PC-3 (cell line): ENCODE measurements at regions not wholly inside any gene's neighbourhood (a gene's known extent, or its start where the extent isn't known, plus 50 kb on each side); places are given as distances from the start of the nearest gene placed in this dataset.
"Not testable (repeated sequence)": the region's sequence is repeated elsewhere in the genome, so short reads cannot be mapped to it uniquely, and the experiment has no call there.

Experiments used
- ATAC-seq: fragments of 200-7000 bp; cut with Tn5 transposase; 2 replicates; pipeline ENCODE4 v1.9.1; 2020; ENCODE audit warnings: mild to moderate bottlenecking, moderate library complexity
- BruUV-seq: library from RNA; stranded (reverse); fragments of 400-500 nt; replicated peaks from 2 replicates; lab custom pipeline; 2021; lab: Mats Ljungman, UMichigan
- CTCF ChIA-PET: fragments of 300-600 bp; sonication (Branson Sonifier 250); formaldehyde crosslinking; loops from one replicate; lab custom pipeline; 2022; ENCODE audit warnings: antibody characterized with exemption; lab: Charles Lee
- POLR2A ChIA-PET: fragments of 300-600 bp; sonication (Branson Sonifier 250); formaldehyde crosslinking; loops from one replicate; lab custom pipeline; 2022; ENCODE audit warnings: antibody characterized with exemption; ENCODE audit not compliant: unreplicated experiment; lab: Charles Lee
- DNase-seq: peaks from one replicate; pipeline ENCODE4 v3.0.0-alpha.2; 2015
- H2AFZ ChIP-seq: fragments of 300-600 bp; sonication (generic); 2 replicates; pipeline ENCODE4 v1.6.0; 2016; ENCODE audit warnings: antibody characterized with exemption, low read length
- H3F3A ChIP-seq: fragments of 300-600 bp; sonication (generic); one replicate; pipeline ENCODE4 v1.6.0; 2017; ENCODE audit warnings: antibody characterized with exemption, low read length, control low read depth, mild to moderate bottlenecking; ENCODE audit not compliant: unreplicated experiment
- H3K27ac ChIP-seq: fragments of 300-600 bp; sonication (generic); 2 replicates; pipeline ENCODE4 v1.5.1; 2016; ENCODE audit warnings: mild to moderate bottlenecking, low read length
- H3K27me3 ChIP-seq: fragments of 300-600 bp; sonication (generic); 2 replicates; pipeline ENCODE4 v1.6.1; 2016; ENCODE audit warnings: low read length, mixed read lengths
- H3K36me3 ChIP-seq: fragments of 300-600 bp; sonication (generic); 2 replicates; pipeline ENCODE4 v1.6.1; 2016; ENCODE audit warnings: low read depth, mixed run types, low read length, mixed read lengths
- H3K4me1 ChIP-seq: fragments of 300-600 bp; sonication (generic); 2 replicates; pipeline ENCODE4 v1.5.1; 2016; ENCODE audit warnings: low read length; ENCODE audit not compliant: insufficient read depth
- H3K4me2 ChIP-seq: fragments of 300-600 bp; sonication (generic); 2 replicates; pipeline ENCODE4 v1.6.0; 2016; ENCODE audit warnings: low read length
- H3K4me3 ChIP-seq: fragments of 300-600 bp; sonication (generic); 2 replicates; pipeline ENCODE4 v1.5.1; 2016; ENCODE audit warnings: mild to moderate bottlenecking, low read length, mixed read lengths
- H3K79me2 ChIP-seq: fragments of 300-600 bp; sonication (generic); 2 replicates; pipeline ENCODE4 v1.6.1; 2017; ENCODE audit warnings: low read length, mixed read lengths
- H3K9ac ChIP-seq: fragments of 300-600 bp; sonication (generic); 2 replicates; pipeline ENCODE4 v1.6.0; 2016; ENCODE audit warnings: mild to moderate bottlenecking, low read length
- H3K9me2 ChIP-seq: fragments of 300-600 bp; sonication (generic); replicated peaks from 2 replicates; pipeline ENCODE4 v1.6.1; 2016; ENCODE audit warnings: mixed run types, low read length, mixed read lengths
- H3K9me3 ChIP-seq: fragments of 300-600 bp; sonication (generic); 2 replicates; pipeline ENCODE4 v1.6.1; 2016; ENCODE audit warnings: low read length, mixed read lengths
- H4K20me1 ChIP-seq: fragments of 300-600 bp; sonication (generic); 2 replicates; pipeline ENCODE4 v1.6.1; 2016; ENCODE audit warnings: low read length, mixed read lengths
- intact Hi-C: fragments of 100-400 bp; cut with micrococcal nuclease; formaldehyde crosslinking; loops from 2 replicates; pipeline ENCODE4 v1.9.0; 2023

DNA sequence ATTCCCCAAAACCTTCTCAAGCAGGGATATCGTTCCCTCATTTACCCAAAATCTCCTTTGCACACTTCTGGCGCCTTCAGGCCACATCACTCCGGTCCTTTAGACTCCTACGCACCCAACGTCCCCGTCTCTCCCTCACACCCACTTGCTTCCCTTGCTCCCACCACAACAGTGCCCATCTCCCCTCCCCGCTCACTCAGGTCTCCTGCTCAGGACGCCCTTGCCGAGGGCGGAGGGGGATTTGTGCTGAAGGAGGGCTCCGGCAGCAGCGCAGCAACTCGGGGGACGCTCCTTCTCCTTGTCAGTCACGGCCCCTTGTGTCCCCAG is 71.6 kb downstream of the PCMTD2 start:
- H2AFZ ChIP-seq, H3K36me3 ChIP-seq, H4K20me1 ChIP-seq, POLR2A ChIA-PET, BruUV-seq, H3K9ac ChIP-seq, CTCF ChIA-PET, intact Hi-C loops, H3K9me3 ChIP-seq, H3K4me3 ChIP-seq, H3K4me2 ChIP-seq, DNase-seq, H3K27ac ChIP-seq, H3K79me2 ChIP-seq, ATAC-seq, H3K9me2 ChIP-seq, H3F3A ChIP-seq, H3K4me1 ChIP-seq: not testable (repeated sequence)
- peaks cover 18% of the 10 kb centered on the region; the same call in 1 of the 2 replicates for H3K27me3 ChIP-seq

DNA sequence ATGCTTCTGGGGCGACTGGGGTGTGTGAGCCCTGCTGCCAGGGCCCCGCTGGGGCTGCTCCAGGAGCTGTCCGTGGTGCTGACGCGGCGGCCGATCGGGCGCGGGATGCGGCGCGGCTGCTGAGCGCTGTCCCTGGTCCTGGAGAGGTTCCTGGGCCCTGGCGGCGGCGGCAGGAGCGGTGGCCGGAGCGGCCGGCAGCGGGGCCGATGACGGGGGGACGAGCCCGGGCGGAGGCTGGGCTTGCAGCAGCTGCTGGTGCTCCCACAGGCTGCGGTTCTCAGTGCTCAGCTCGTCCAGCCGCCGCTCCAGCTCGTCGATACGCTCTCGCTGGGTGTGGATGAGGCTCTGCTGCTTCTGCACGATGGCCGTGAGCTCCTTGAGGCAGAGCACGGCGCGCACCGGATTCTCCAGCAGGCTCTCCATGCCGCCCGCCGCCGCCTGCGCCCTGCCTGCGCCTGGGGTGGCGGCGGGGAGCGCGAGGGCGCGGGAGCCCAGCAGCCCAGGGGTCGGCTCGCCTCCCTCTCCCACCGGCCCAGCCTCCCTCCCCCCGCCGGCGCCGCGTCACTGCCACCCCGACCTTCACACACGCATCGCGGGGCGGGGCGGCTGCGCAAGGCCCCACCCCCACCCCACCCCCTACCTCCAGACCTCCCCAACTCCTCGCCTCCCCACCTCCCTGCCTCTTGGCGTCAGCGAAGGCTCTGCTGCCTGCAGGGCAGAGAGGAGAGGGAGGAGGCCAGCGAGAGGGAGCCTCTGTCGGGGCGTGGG is 72.2 kb downstream of the PCMTD2 start:
- DNase-seq, H3K79me2 ChIP-seq, H3K27ac ChIP-seq, intact Hi-C loops, H3F3A ChIP-seq, H3K9me3 ChIP-seq, POLR2A ChIA-PET, H3K4me2 ChIP-seq, H3K9ac ChIP-seq, BruUV-seq, H2AFZ ChIP-seq, H3K36me3 ChIP-seq, CTCF ChIA-PET, H3K9me2 ChIP-seq, H3K4me3 ChIP-seq, H4K20me1 ChIP-seq, H3K4me1 ChIP-seq: not testable (repeated sequence)
- peaks cover 18% of the 10 kb centered on the region; the same call in 1 of the 2 replicates for H3K27me3 ChIP-seq
- ATAC-seq: peak; percentile 96

DNA sequence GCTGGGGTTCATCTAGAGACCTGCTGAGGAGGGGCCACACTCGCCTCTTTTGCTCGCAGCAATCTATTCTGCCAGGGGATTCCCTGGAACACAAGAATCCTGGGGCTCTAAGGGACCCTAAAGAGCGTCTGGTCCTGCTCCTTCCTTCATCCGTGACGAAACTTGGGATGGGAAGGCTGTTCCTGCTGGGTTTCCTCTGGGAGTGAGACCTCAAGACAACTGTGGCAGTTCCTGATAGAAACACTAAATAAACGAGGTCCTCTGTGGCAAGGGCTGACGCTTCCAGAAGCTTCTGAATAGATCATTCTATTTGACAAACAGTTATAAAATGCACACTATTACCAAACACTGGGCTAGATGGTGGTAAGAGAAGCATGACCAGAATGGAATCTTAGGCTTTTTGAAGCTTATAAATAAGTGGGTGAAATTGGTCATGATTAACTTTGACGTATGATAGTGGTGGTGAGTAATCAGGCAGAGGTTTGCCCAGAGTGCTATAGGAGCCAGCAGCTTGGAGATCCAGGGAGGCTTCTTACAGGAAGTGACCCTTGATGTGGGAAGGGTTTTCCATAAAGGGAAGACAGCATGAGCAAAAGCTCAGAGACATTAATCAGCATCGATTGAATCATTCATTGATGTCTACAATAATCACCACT is 73.2 kb downstream of the PCMTD2 start:
- ATAC-seq, CTCF ChIA-PET, POLR2A ChIA-PET: not testable (repeated sequence)

DNA sequence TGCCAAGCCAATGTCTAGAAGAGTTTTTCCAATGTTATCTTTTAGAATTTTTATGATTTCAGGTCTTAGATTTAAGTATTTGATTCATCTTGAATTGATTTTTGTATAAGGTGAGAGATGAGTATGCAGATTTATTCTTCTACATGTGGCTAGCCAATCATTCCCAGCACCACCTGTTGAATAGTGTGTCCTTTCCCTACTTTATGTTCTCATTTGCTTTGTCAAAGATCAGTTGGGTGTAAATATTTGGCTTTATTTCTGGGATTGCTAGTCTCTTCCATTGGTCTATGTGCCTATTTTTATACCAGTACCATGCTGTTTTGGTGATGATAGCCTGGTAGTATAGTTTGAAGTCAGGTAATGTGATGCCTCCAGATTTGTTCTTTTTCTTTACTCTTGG is 77.1 kb downstream of the PCMTD2 start:
- H3K9me2 ChIP-seq, H3K4me3 ChIP-seq, BruUV-seq, ATAC-seq, H3K4me2 ChIP-seq, DNase-seq, H3K9me3 ChIP-seq, H3K27ac ChIP-seq, CTCF ChIA-PET, H3K36me3 ChIP-seq, H3K27me3 ChIP-seq, H3K4me1 ChIP-seq, H3K79me2 ChIP-seq, H4K20me1 ChIP-seq, H2AFZ ChIP-seq, intact Hi-C loops, H3K9ac ChIP-seq, POLR2A ChIA-PET, H3F3A ChIP-seq: not testable (repeated sequence)

More for the DNA sequence above, 73.2 kb downstream of the PCMTD2 start:
- H3K9me3 ChIP-seq, intact Hi-C loops, H2AFZ ChIP-seq, H3K4me3 ChIP-seq, H4K20me1 ChIP-seq, H3K27ac ChIP-seq, H3K79me2 ChIP-seq, H3K4me2 ChIP-seq, DNase-seq, H3F3A ChIP-seq, H3K9me2 ChIP-seq, H3K4me1 ChIP-seq, BruUV-seq, H3K36me3 ChIP-seq, H3K9ac ChIP-seq: not testable (repeated sequence)
- peaks cover 14% of the 10 kb centered on the region; the same call in 1 of the 2 replicates for H3K27me3 ChIP-seq
